H54 (cell line): ENCODE measurements at regions not wholly inside any gene's neighbourhood (a gene's known extent, or its start where the extent isn't known, plus 50 kb on each side); places are given as distances from the start of the nearest gene placed in this dataset.
"Not testable (repeated sequence)": the region's sequence is repeated elsewhere in the genome, so short reads cannot be mapped to it uniquely, and the experiment has no call there.

Experiments
- DNase-seq: peaks from one replicate; pipeline ENCODE4 v3.0.0; 2011; ENCODE audit warnings: low spot score, mixed read lengths; ENCODE audit not compliant: insufficient read length
- FAIRE-seq: peaks from 3 replicates; lab custom pipeline; 2011; peaks lifted over from hg19 to GRCh38; lab: Jason Lieb, UNC
- POLR2A ChIP-seq: IDR thresholded peaks from 2 replicates; pipeline ENCODE4 v1.6.1; 2011; ENCODE audit warnings: low read depth, mild to moderate bottlenecking, low read length

GRCh38 chr10:61052469-61053205 is 108.7 kb upstream of the RHOBTB1 start:
- no peak for DNase-seq
- no peak for TF ChIP-seq POLR2A
- FAIRE-seq: no peak

GRCh38 chr10:61051344-61051743 is 107.4 kb upstream of the RHOBTB1 start:
- DNase-seq (no peak), FAIRE-seq (no peak)
- TF ChIP-seq POLR2A: no peak

- no peak for TF ChIP-seq POLR2A
- FAIRE-seq: no peak
- no peak for DNase-seq
Observed at GRCh38 chr10:61050120-61050745, 106.2 kb upstream of the RHOBTB1 start.

GRCh38 chr10:61049386-61049785 is 105.4 kb upstream of the RHOBTB1 start:
- no peak for TF ChIP-seq POLR2A
- no peak for FAIRE-seq
- DNase-seq: no peak

- no peak for TF ChIP-seq POLR2A
- FAIRE-seq (no peak), DNase-seq (no peak)
Observed at GRCh38 chr10:61047788-61048560, 104.0 kb upstream of the RHOBTB1 start.

GRCh38 chr10:61047081-61047480 is 103.1 kb upstream of the RHOBTB1 start:
- no peak for TF ChIP-seq POLR2A
- DNase-seq: no peak
- FAIRE-seq: no peak

- FAIRE-seq, DNase-seq: not testable (repeated sequence)
Observed at GRCh38 chr10:61045480-61045879, 101.5 kb upstream of the RHOBTB1 start.

GRCh38 chr10:61042533-61042932 is 98.5 kb upstream of the RHOBTB1 start:
- FAIRE-seq (no peak), DNase-seq (no peak)
- no peak for TF ChIP-seq POLR2A

GRCh38 chr10:61040399-61041016 is 96.5 kb upstream of the RHOBTB1 start:
- FAIRE-seq: no peak

GRCh38 chr10:61039868-61040267 is 95.9 kb upstream of the RHOBTB1 start:
- no peak for TF ChIP-seq POLR2A
- DNase-seq (no peak), FAIRE-seq (no peak)

More at GRCh38 chr10:61040399-61041016, 96.5 kb upstream of the RHOBTB1 start:
- DNase-seq: no peak
- TF ChIP-seq POLR2A: no peak

- not testable (repeated sequence) for DNase-seq, FAIRE-seq
Observed at GRCh38 chr10:61037261-61037830, 93.4 kb upstream of the RHOBTB1 start.

- not testable (repeated sequence) for FAIRE-seq, DNase-seq
Observed at GRCh38 chr10:61036148-61036547, 92.2 kb upstream of the RHOBTB1 start.

- TF ChIP-seq POLR2A: no peak
- no peak for FAIRE-seq
- no peak for DNase-seq
Observed at GRCh38 chr10:61031341-61031740, 87.4 kb upstream of the RHOBTB1 start.

GRCh38 chr10:61029411-61029810 is 85.4 kb upstream of the RHOBTB1 start:
- no peak for DNase-seq
- no peak for FAIRE-seq
- TF ChIP-seq POLR2A: no peak
